LNCaP clone FGC (cell line): ENCODE measurements at regions not wholly inside any gene's neighbourhood (a gene's known extent, or its start where the extent isn't known, plus 50 kb on each side); places are given as distances from the start of the nearest gene placed in this dataset.

Source experiments
- DNase-seq: peaks from one replicate; pipeline ENCODE4 v3.0.0-alpha.2; 2011; ENCODE audit warnings: low read depth
- H3K4me3 ChIP-seq: 2 replicates; pipeline ENCODE4 v1.5.1; 2011; ENCODE audit warnings: mild to moderate bottlenecking, low read depth, low read length, control low read depth
- CTCF ChIP-seq: IDR thresholded peaks from 2 replicates; pipeline ENCODE4 v1.5.1; 2012; ENCODE audit warnings: mild to moderate bottlenecking; ENCODE audit not compliant: control insufficient read depth, insufficient read depth; ENCODE audit errors: extremely low read depth

DNA sequence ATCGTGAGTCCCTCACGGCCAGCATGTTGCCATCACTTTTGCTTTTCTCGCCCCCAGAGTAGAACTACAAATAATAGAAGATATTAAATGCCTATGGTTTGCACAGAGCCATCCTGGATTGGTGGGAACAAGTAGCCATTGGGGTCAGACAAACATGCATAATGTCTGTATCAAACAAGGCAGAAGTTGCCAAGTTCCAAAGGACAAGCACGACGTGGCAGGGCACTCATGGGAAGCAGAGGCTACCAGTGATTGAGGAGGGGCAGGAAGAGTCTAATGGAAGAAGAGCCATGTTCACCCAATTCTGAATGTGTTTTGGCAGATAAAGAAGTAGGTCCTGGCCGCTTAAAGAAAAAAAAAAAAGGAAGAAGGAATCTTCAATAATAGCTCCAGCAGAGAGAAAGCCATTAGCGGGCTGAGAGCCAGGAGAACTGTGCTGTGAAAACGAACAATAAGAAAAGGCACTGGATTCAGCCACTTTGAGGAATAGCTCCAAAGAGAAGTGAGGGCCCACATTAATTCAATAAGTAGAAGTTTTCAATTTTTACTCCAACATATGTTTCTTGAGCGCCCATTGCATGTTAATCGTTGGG, 153.7 kb upstream of the ADCY2 start:
- H3K4me3 ChIP-seq = no peak overlapping the region
- DNase-seq = no peak
- no peak for TF ChIP-seq CTCF

DNA sequence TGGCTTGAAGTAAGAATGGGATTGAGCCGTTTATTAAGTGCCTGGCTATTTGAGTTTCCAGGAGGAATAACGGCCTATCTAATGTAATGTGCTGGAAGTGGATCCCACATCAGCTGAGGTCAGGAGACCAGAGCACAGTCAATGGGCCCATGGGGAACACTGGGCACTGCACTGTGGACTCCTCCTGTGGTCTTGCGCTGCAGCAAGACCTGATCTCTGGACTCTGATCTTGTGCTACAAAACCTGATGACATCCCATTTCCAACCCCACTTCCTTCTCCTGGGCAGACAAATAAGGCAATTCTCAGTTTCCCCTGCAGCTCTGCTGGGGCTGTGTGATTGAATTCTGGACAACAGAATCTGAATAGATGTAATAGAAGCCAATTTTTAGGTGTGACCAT, 151.7 kb upstream of the ADCY2 start:
- no peak for DNase-seq
- TF ChIP-seq CTCF = no peak

GRCh38 chr5:7245121-7245651, 150.8 kb upstream of the ADCY2 start:
- H3K4me3 ChIP-seq = no peak overlapping the region
- no peak for TF ChIP-seq CTCF
- no peak for DNase-seq

More for the DNA sequence above, 151.7 kb upstream of the ADCY2 start:
- no peak overlapping the region for H3K4me3 ChIP-seq

- DNase-seq = no peak
- TF ChIP-seq CTCF = no peak
- H3K4me3 ChIP-seq = no peak overlapping the region
Observed at GRCh38 chr5:7246287-7246686, 149.7 kb upstream of the ADCY2 start.

DNA sequence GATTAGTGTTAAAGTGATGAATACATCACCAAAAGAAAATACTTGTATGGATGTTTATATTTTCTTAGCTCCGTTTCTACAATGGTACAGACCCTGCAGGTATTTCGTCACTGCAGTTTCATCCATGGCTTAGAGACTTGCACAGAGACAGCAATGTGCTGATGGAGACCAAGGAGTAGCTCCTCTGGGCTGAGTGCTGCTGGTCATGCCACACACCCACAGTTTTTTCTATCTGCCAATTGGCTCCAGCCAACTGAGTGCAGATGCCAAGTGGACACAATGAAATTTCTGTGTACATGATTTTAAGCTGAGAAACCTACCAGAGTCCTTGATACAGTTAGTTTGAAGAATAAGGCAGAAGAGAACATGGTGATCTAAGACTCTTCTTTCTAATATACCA, 145.9 kb upstream of the ADCY2 start:
- DNase-seq = no peak
- no peak for TF ChIP-seq CTCF
- no peak overlapping the region for H3K4me3 ChIP-seq

- no peak for TF ChIP-seq CTCF
- H3K4me3 ChIP-seq = no peak overlapping the region
- no peak for DNase-seq
Observed at GRCh38 chr5:7250611-7251010, 145.3 kb upstream of the ADCY2 start.

- TF ChIP-seq CTCF = no peak
- no peak for DNase-seq
- no peak overlapping the region for H3K4me3 ChIP-seq
Observed at GRCh38 chr5:7251132-7251531, 144.8 kb upstream of the ADCY2 start.
